ENCODE measurements at regions not wholly inside any gene's neighbourhood (a gene's known extent, or its start where the extent isn't known, plus 50 kb on each side); places are given as distances from the start of the nearest gene placed in this dataset.

GRCh38 chr11:43578346-43579170 is 102.0 kb upstream of the HSD17B12 start:
- Histone ChIP-seq H3K9me3 (no peaks in the 10 kb centered on the region), H3K4me3 (peak overlapping the region; percentile 49 to 68), H3K4me1 (peaks cover 2 to 28% of the 10 kb centered on the region in 2 donors), H3K36me3 (no peaks in the 10 kb centered on the region), H3K27ac (no peak overlapping the region), H3K27me3 (peaks cover 38% of the 10 kb centered on the region)
- intact Hi-C loops (cut with DNase I), result loop anchor here (5.0 kb wide), 1 partner anchor 44 kb away; no protein-coding TSS in a partner anchor
- no peak for DNase-seq (ENCODE audit: low spot score in 2 of 2)
- TF ChIP-seq CTCF (IDR thresholded peaks at IDR 0.05), result no peak

GRCh38 chr11:43579171-43579918 is 101.2 kb upstream of the HSD17B12 start:
- no peak for DNase-seq (ENCODE audit: low spot score in 2 of 2)

GRCh38 chr11:43579919-43580276 is 100.6 kb upstream of the HSD17B12 start:
- intact Hi-C loops (cut with DNase I), result loop anchor here (5.0 kb wide), 1 partner anchor 42 kb away; no protein-coding TSS in a partner anchor
- Histone ChIP-seq H3K27me3 (peaks cover 38% of the 10 kb centered on the region), H3K4me1 (peaks cover 2 to 28% of the 10 kb centered on the region in 2 donors)

More at GRCh38 chr11:43579171-43579918, 101.2 kb upstream of the HSD17B12 start:
- intact Hi-C loops (cut with DNase I), result loop anchor here (5.0 kb wide), 1 partner anchor 43 kb away; no protein-coding TSS in a partner anchor
- H3K27me3 ChIP-seq, result peaks cover 38% of the 10 kb centered on the region
- H3K4me3 ChIP-seq, result peak overlapping the region; percentile 49 to 68
- H3K27ac ChIP-seq, result no peak overlapping the region
- peaks cover 2 to 28% of the 10 kb centered on the region in 2 donors for H3K4me1 ChIP-seq
- TF ChIP-seq CTCF (IDR thresholded peaks at IDR 0.05), result peak in 1 of 3 experiments; percentile 24
- H3K36me3 ChIP-seq, result no peaks in the 10 kb centered on the region
- no peaks in the 10 kb centered on the region for H3K9me3 ChIP-seq

GRCh38 chr11:43580735-43581369 is 99.7 kb upstream of the HSD17B12 start:
- Histone ChIP-seq H3K27ac (no peak overlapping the region), H3K27me3 (peaks cover 38% of the 10 kb centered on the region)
- DNase-seq (ENCODE audit: low spot score in 2 of 2), result no peak

More at GRCh38 chr11:43579919-43580276, 100.6 kb upstream of the HSD17B12 start:
- no peak for TF ChIP-seq CTCF (IDR thresholded peaks at IDR 0.05)
- Histone ChIP-seq H3K4me3 (peak overlapping the region; percentile 49 to 68), H3K9me3 (no peaks in the 10 kb centered on the region), H3K36me3 (no peaks in the 10 kb centered on the region), H3K27ac (no peak overlapping the region)
- no peak for DNase-seq (ENCODE audit: low spot score in 2 of 2)

More at GRCh38 chr11:43580735-43581369, 99.7 kb upstream of the HSD17B12 start:
- Histone ChIP-seq H3K4me3 (peak overlapping the region; percentile 39 to 45), H3K4me1 (peaks cover 2 to 19% of the 10 kb centered on the region in 2 donors), H3K9me3 (no peaks in the 10 kb centered on the region), H3K36me3 (no peaks in the 10 kb centered on the region)
- intact Hi-C loops (cut with DNase I), result no loop called here
- TF ChIP-seq CTCF (IDR thresholded peaks at IDR 0.05), result no peak

All from ascending aorta (tissue), 2 donors.